ENCODE measurements at regions not wholly inside any gene's neighbourhood (a gene's known extent, or its start where the extent isn't known, plus 50 kb on each side); places are given as distances from the start of the nearest gene placed in this dataset.

- no peak for TF ChIP-seq POLR2A (IDR thresholded peaks at IDR 0.05)
- TF ChIP-seq, protein P1, sequence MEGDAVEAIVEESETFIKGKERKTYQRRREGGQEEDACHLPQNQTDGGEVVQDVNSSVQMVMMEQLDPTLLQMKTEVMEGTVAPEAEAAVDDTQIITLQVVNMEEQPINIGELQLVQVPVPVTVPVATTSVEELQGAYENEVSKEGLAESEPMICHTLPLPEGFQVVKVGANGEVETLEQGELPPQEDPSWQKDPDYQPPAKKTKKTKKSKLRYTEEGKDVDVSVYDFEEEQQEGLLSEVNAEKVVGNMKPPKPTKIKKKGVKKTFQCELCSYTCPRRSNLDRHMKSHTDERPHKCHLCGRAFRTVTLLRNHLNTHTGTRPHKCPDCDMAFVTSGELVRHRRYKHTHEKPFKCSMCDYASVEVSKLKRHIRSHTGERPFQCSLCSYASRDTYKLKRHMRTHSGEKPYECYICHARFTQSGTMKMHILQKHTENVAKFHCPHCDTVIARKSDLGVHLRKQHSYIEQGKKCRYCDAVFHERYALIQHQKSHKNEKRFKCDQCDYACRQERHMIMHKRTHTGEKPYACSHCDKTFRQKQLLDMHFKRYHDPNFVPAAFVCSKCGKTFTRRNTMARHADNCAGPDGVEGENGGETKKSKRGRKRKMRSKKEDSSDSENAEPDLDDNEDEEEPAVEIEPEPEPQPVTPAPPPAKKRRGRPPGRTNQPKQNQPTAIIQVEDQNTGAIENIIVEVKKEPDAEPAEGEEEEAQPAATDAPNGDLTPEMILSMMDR (IDR thresholded peaks at IDR 0.05 in 8 of 11, conservative IDR thresholded peaks at IDR 0.05 in 3 of 11) = no peak
These were observed 285.1 kb upstream of the TUT7 start for GRCh38 chr9:86639287-86639686.

Measured in spleen (tissue), 7 donors.